ENCODE measurements at regions not wholly inside any gene's neighbourhood (a gene's known extent, or its start where the extent isn't known, plus 50 kb on each side); places are given as distances from the start of the nearest gene placed in this dataset.

- Histone ChIP-seq H3K36me3 (ENCODE audit: control insufficient read depth in 2 of 2, extremely low read depth in 1 of 2, insufficient read depth in 2 of 2, low read length in 2 of 2) (no peaks in the 10 kb centered on the region), H3K4me2 (ENCODE audit: control insufficient read depth, extremely low read depth, insufficient read depth, low read depth, low read length) (no peak overlapping the region), H4K20me1 (ENCODE audit: control insufficient read depth, extremely low read depth, insufficient read depth, low read length) (no peaks in the 10 kb centered on the region), H3K27ac (ENCODE audit: control insufficient read depth, insufficient read depth, low read length) (no peak overlapping the region), H3K9me1 (ENCODE audit: control insufficient read depth, extremely low read depth, insufficient read depth, low read length) (no peaks in the 10 kb centered on the region), H2AFZ (ENCODE audit: control insufficient read depth, low read length) (no peak overlapping the region), H3K9me3 (ENCODE audit: control insufficient read depth, low read depth, low read length) (no peaks in the 10 kb centered on the region), H3K27me3 (ENCODE audit: control insufficient read depth, extremely low read depth, insufficient read depth, low read length) (no peaks in the 10 kb centered on the region), H3K4me3 (ENCODE audit: control insufficient read depth in 2 of 3, extremely low read depth in 1 of 3, insufficient read depth in 2 of 3, low read depth in 1 of 3, low read length in 3 of 3) (no peak overlapping the region), H3K4me1 (ENCODE audit: control insufficient read depth, extremely low read depth, insufficient read depth, low read length) (no peaks in the 10 kb centered on the region), H3K9ac (ENCODE audit: control insufficient read depth, extremely low read depth, insufficient read depth, low read length) (no peak overlapping the region), H3K79me2 (ENCODE audit: control insufficient read depth, insufficient read depth, low read length) (no peaks in the 10 kb centered on the region)
- DNase-seq (ENCODE audit: low read depth, low spot score) (no peak), FAIRE-seq (no peak)
- TF ChIP-seq EZH2 (IDR thresholded peaks at IDR 0.05; ENCODE audit: low read length) (no peak), CTCF (optimal IDR thresholded peaks at IDR 0.05 in 1 of 3, IDR thresholded peaks at IDR 0.05 in 1 of 3, conservative IDR thresholded peaks at IDR 0.05 in 1 of 3; ENCODE audit: extremely low read depth in 1 of 3, insufficient read depth in 2 of 3, low read length in 3 of 3) (no peak)
- dilution Hi-C loops (cut with MboI; ENCODE audit: extremely low pct_ligation_motif_present, low sequenced_read_pairs) = no loop called here
These were observed 238.5 kb downstream of the NSUN3 start for GRCh38 chr3:94301366-94301765.

- dilution Hi-C loops (cut with MboI; ENCODE audit: extremely low pct_ligation_motif_present, low sequenced_read_pairs) = no loop called here
- H3K27me3 ChIP-seq (ENCODE audit: control insufficient read depth, extremely low read depth, insufficient read depth, low read length) = no peaks in the 10 kb centered on the region
- H3K36me3 ChIP-seq (ENCODE audit: control insufficient read depth in 2 of 2, extremely low read depth in 1 of 2, insufficient read depth in 2 of 2, low read length in 2 of 2) = no peaks in the 10 kb centered on the region
- H3K79me2 ChIP-seq (ENCODE audit: control insufficient read depth, insufficient read depth, low read length) = no peaks in the 10 kb centered on the region
- no peak for FAIRE-seq
- no peak overlapping the region for H3K27ac ChIP-seq (ENCODE audit: control insufficient read depth, insufficient read depth, low read length)
- no peak overlapping the region for H3K4me2 ChIP-seq (ENCODE audit: control insufficient read depth, extremely low read depth, insufficient read depth, low read depth, low read length)
- H3K4me3 ChIP-seq (ENCODE audit: control insufficient read depth in 2 of 3, extremely low read depth in 1 of 3, insufficient read depth in 2 of 3, low read depth in 1 of 3, low read length in 3 of 3) = no peak overlapping the region
- no peak overlapping the region for H2AFZ ChIP-seq (ENCODE audit: control insufficient read depth, low read length)
- H3K4me1 ChIP-seq (ENCODE audit: control insufficient read depth, extremely low read depth, insufficient read depth, low read length) = no peaks in the 10 kb centered on the region
- no peaks in the 10 kb centered on the region for H4K20me1 ChIP-seq (ENCODE audit: control insufficient read depth, extremely low read depth, insufficient read depth, low read length)
- no peaks in the 10 kb centered on the region for H3K9me1 ChIP-seq (ENCODE audit: control insufficient read depth, extremely low read depth, insufficient read depth, low read length)
- H3K9me3 ChIP-seq (ENCODE audit: control insufficient read depth, low read depth, low read length) = no peaks in the 10 kb centered on the region
- no peak overlapping the region for H3K9ac ChIP-seq (ENCODE audit: control insufficient read depth, extremely low read depth, insufficient read depth, low read length)
- no peak for DNase-seq (ENCODE audit: low read depth, low spot score)
- TF ChIP-seq EZH2 (IDR thresholded peaks at IDR 0.05; ENCODE audit: low read length) (no peak), CTCF (optimal IDR thresholded peaks at IDR 0.05 in 1 of 3, IDR thresholded peaks at IDR 0.05 in 1 of 3, conservative IDR thresholded peaks at IDR 0.05 in 1 of 3; ENCODE audit: extremely low read depth in 1 of 3, insufficient read depth in 2 of 3, low read length in 3 of 3) (no peak)
These were observed 240.4 kb downstream of the NSUN3 start for GRCh38 chr3:94303266-94303665.

Measured in keratinocyte (primary cell).